Stimulated activated CD4-positive, alpha-beta T cell treated with anti-CD3 and anti-CD28 coated beads, Interleukin-1b, Interleukin-23, amount 100 ng/mL, for 48 hours (primary cell): ENCODE measurements at regions not wholly inside any gene's neighbourhood (a gene's known extent, or its start where the extent isn't known, plus 50 kb on each side); places are given as distances from the start of the nearest gene placed in this dataset.

Experiments used
- DNase-seq: peaks from one replicate; pipeline ENCODE4 v3.0.0-alpha.2; 2020

- no peak for DNase-seq
These were observed 502.8 kb downstream of the CMPK2 start for GRCh38 chr2:6362671-6363450.

- DNase-seq: no peak
These were observed 497.4 kb downstream of the CMPK2 start for GRCh38 chr2:6368281-6368680.

- DNase-seq: no peak
These were observed 496.4 kb downstream of the CMPK2 start for GRCh38 chr2:6369266-6369665.

- no peak for DNase-seq
These were observed 494.8 kb downstream of the CMPK2 start for GRCh38 chr2:6370753-6371551.

- DNase-seq: no peak
These were observed 493.3 kb downstream of the CMPK2 start for GRCh38 chr2:6372317-6372901.

GRCh38 chr2:6381326-6381725 lies 484.4 kb downstream of the CMPK2 start:
- DNase-seq: no peak

- no peak for DNase-seq
These were observed 481.4 kb downstream of the CMPK2 start for GRCh38 chr2:6384341-6384740.

GRCh38 chr2:6392354-6392753 lies 473.4 kb downstream of the CMPK2 start:
- no peak for DNase-seq

- DNase-seq: no peak
These were observed 472.7 kb downstream of the CMPK2 start for GRCh38 chr2:6392966-6393365.

- no peak for DNase-seq
These were observed 471.9 kb downstream of the CMPK2 start for GRCh38 chr2:6393819-6394218.

GRCh38 chr2:6394276-6394675 lies 471.4 kb downstream of the CMPK2 start:
- no peak for DNase-seq

GRCh38 chr2:6398421-6398820 lies 467.3 kb downstream of the CMPK2 start:
- no peak for DNase-seq

- DNase-seq: no peak
These were observed 464.4 kb downstream of the CMPK2 start for GRCh38 chr2:6401301-6401700.

GRCh38 chr2:6408057-6408456 lies 457.6 kb downstream of the CMPK2 start:
- DNase-seq: no peak

- no peak for DNase-seq
These were observed 455.4 kb downstream of the CMPK2 start for GRCh38 chr2:6410313-6410712.

GRCh38 chr2:6412533-6413091 lies 453.1 kb downstream of the CMPK2 start:
- no peak for DNase-seq

- DNase-seq: no peak
These were observed 448.7 kb downstream of the CMPK2 start for GRCh38 chr2:6417050-6417449.

GRCh38 chr2:6418291-6418690 lies 447.4 kb downstream of the CMPK2 start:
- DNase-seq: no peak

GRCh38 chr2:6421138-6421730 lies 444.5 kb downstream of the CMPK2 start:
- no peak for DNase-seq

GRCh38 chr2:6421888-6422287 lies 443.8 kb downstream of the CMPK2 start:
- no peak for DNase-seq

- no peak for DNase-seq
These were observed 442.6 kb downstream of the CMPK2 start for GRCh38 chr2:6423157-6423556.

GRCh38 chr2:6423944-6424343 lies 441.8 kb downstream of the CMPK2 start:
- no peak for DNase-seq

GRCh38 chr2:6425032-6425431 lies 440.7 kb downstream of the CMPK2 start:
- DNase-seq: no peak
